ENCODE measurements at regions not wholly inside any gene's neighbourhood (a gene's known extent, or its start where the extent isn't known, plus 50 kb on each side); places are given as distances from the start of the nearest gene placed in this dataset.

- TF ChIP-seq CTCF (conservative IDR thresholded peaks at IDR 0.05) (no peak), ZFX (IDR thresholded peaks at IDR 0.05) (no peak)
Observed at GRCh38 chr9:4380406-4380805, 80.5 kb upstream of the GLIS3 start.
